H9 (cell line): ENCODE measurements at regions not wholly inside any gene's neighbourhood (a gene's known extent, or its start where the extent isn't known, plus 50 kb on each side); places are given as distances from the start of the nearest gene placed in this dataset.

Experiments used
- DNase-seq: peaks from one replicate; pipeline ENCODE4 v3.0.0-alpha.2; 2017
- H2AFZ ChIP-seq: one replicate; pipeline ENCODE4 v1.6.1; 2013; ENCODE audit warnings: mild to moderate bottlenecking, low read length, control low read depth, moderate library complexity
- H2AK5ac ChIP-seq: 2 replicates; pipeline ENCODE4 v1.6.1; 2013; ENCODE audit warnings: low read length, control low read depth, mixed read lengths; ENCODE audit not compliant: insufficient read length
- H2BK120ac ChIP-seq: one replicate; pipeline ENCODE4 v1.6.1; 2013; ENCODE audit warnings: low read depth, mild to moderate bottlenecking, low read length, control low read depth, inconsistent platforms; ENCODE audit not compliant: poor library complexity, severe bottlenecking
- H2BK12ac ChIP-seq: 2 replicates; pipeline ENCODE4 v1.6.1; 2013; ENCODE audit warnings: low read length, control low read depth, mixed read lengths, low read depth; ENCODE audit not compliant: insufficient read length
- H2BK15ac ChIP-seq: 2 replicates; pipeline ENCODE4 v1.6.1; 2013; ENCODE audit warnings: low read depth, low read length, control low read depth
- H2BK20ac ChIP-seq: one replicate; pipeline ENCODE4 v1.6.1; 2013; ENCODE audit warnings: low read depth, mild to moderate bottlenecking, low read length, control low read depth, inconsistent platforms; ENCODE audit not compliant: poor library complexity, severe bottlenecking
- H2BK5ac ChIP-seq: 2 replicates; pipeline ENCODE4 v1.6.1; 2013; ENCODE audit warnings: low read length, control low read depth, mixed read lengths; ENCODE audit not compliant: insufficient read length
- H3K14ac ChIP-seq: 2 replicates; pipeline ENCODE4 v1.6.1; 2013; ENCODE audit warnings: low read length, control low read depth; ENCODE audit not compliant: insufficient read depth
- H3K18ac ChIP-seq: 2 replicates; pipeline ENCODE4 v1.6.1; 2013; ENCODE audit warnings: low read depth, mild to moderate bottlenecking, mixed read lengths, low read length, control low read depth; ENCODE audit not compliant: insufficient read length
- H3K23ac ChIP-seq: 2 replicates; pipeline ENCODE4 v1.6.1; 2013; ENCODE audit warnings: low read length, control low read depth, mixed read lengths, low read depth; ENCODE audit not compliant: insufficient read length
- H3K23me2 ChIP-seq: 2 replicates; pipeline ENCODE4 v1.6.1; 2013; ENCODE audit warnings: low read depth, mild to moderate bottlenecking, mixed read lengths, low read length, control low read depth; ENCODE audit not compliant: insufficient read length, poor library complexity, severe bottlenecking
- H3K27ac ChIP-seq: 2 replicates; pipeline ENCODE4 v1.5.1; 2013; ENCODE audit warnings: low read length, control low read depth, mixed read lengths, low read depth; ENCODE audit not compliant: insufficient read length
- H3K27me3 ChIP-seq: 2 replicates; pipeline ENCODE4 v1.6.1; 2013; ENCODE audit warnings: low read length, control low read depth, inconsistent platforms; ENCODE audit not compliant: insufficient read depth
- H3K4ac ChIP-seq: 2 replicates; pipeline ENCODE4 v1.6.1; 2013; ENCODE audit warnings: low read depth, mild to moderate bottlenecking, control low read depth, inconsistent platforms, low read length, moderate library complexity
- H3K4me1 ChIP-seq: 2 replicates; pipeline ENCODE4 v1.6.1; 2013; ENCODE audit warnings: low read length, control low read depth, inconsistent platforms; ENCODE audit not compliant: insufficient read depth
- H3K4me2 ChIP-seq: 2 replicates; pipeline ENCODE4 v1.6.1; 2013; ENCODE audit warnings: low read length, control low read depth, mixed read lengths; ENCODE audit not compliant: insufficient read length, insufficient read depth
- H3K56ac ChIP-seq: 2 replicates; pipeline ENCODE4 v1.6.1; 2013; ENCODE audit warnings: low read depth, mild to moderate bottlenecking, mixed read lengths, low read length, control low read depth; ENCODE audit not compliant: insufficient read length
- H3K79me1 ChIP-seq: 2 replicates; pipeline ENCODE4 v1.6.1; 2013; ENCODE audit warnings: low read depth, mild to moderate bottlenecking, moderate library complexity, low read length, control low read depth, inconsistent platforms; ENCODE audit not compliant: insufficient read depth, poor library complexity, severe bottlenecking
- H3K79me2 ChIP-seq: 2 replicates; pipeline ENCODE4 v1.6.1; 2013; ENCODE audit warnings: low read length, control low read depth, inconsistent platforms; ENCODE audit not compliant: insufficient read depth
- H3K9ac ChIP-seq: 2 replicates; pipeline ENCODE4 v1.6.1; 2013; ENCODE audit warnings: low read length, control low read depth, mixed read lengths; ENCODE audit not compliant: insufficient read length; ENCODE audit errors: extremely low read depth
- H3K9me3 ChIP-seq: one replicate; pipeline ENCODE4 v1.6.1; 2013; ENCODE audit warnings: low read depth, low read length, inconsistent platforms; ENCODE audit not compliant: control insufficient read depth
- H3T11ph ChIP-seq: one replicate; pipeline ENCODE4 v1.6.1; 2013; ENCODE audit warnings: mild to moderate bottlenecking, low read length, control low read depth, inconsistent platforms
- H4K20me1 ChIP-seq: one replicate; pipeline ENCODE4 v1.6.1; 2013; ENCODE audit not compliant: control insufficient read depth, insufficient read length, insufficient read depth
- H4K5ac ChIP-seq: 2 replicates; pipeline ENCODE4 v1.6.1; 2013; ENCODE audit warnings: low read depth, mild to moderate bottlenecking, mixed read lengths, low read length, control low read depth; ENCODE audit not compliant: insufficient read length
- H4K8ac ChIP-seq: replicated peaks from 2 replicates; pipeline ENCODE4 v1.6.1; 2013; ENCODE audit warnings: low read length, control low read depth, mixed read lengths, low read depth; ENCODE audit not compliant: insufficient read length
- H4K91ac ChIP-seq: 2 replicates; pipeline ENCODE4 v1.6.1; 2013; ENCODE audit warnings: low read depth, mild to moderate bottlenecking, moderate library complexity, mixed read lengths, low read length, control low read depth; ENCODE audit not compliant: insufficient read length
- H3K27ac Mint-ChIP-seq, 3 experiments: 2 replicates in 2 of 3; 3 replicates in 1 of 3; pipeline ENCODE4 v1.8.0; 2020 to 2021; ENCODE audit warnings: mixed read lengths in 3 of 3, mild to moderate bottlenecking in 1 of 3, moderate library complexity in 1 of 3
- H3K27me3 Mint-ChIP-seq: 2 replicates; pipeline ENCODE4 v1.8.0; 2021; ENCODE audit warnings: low read depth, mild to moderate bottlenecking, moderate library complexity, mixed read lengths
- H3K36me3 Mint-ChIP-seq, 3 experiments: 2 replicates in 2 of 3; 3 replicates in 1 of 3; pipeline ENCODE4 v1.8.0; 2020 to 2021; ENCODE audit warnings: low read depth in 3 of 3, mixed read lengths in 3 of 3; ENCODE audit not compliant: insufficient read depth in 1 of 3
- H3K4me1 Mint-ChIP-seq, 2 experiments: 2 replicates each; pipeline ENCODE4 v1.8.0; 2020; ENCODE audit warnings: mixed read lengths in 2 of 2
- H3K4me3 Mint-ChIP-seq, 2 experiments: 2 replicates in 1 of 2; 3 replicates in 1 of 2; pipeline ENCODE4 v1.8.0; 2020 to 2021; ENCODE audit warnings: mild to moderate bottlenecking in 2 of 2, mixed read lengths in 2 of 2, moderate library complexity in 1 of 2
- H3K9me3 Mint-ChIP-seq, 2 experiments: 2 replicates in 1 of 2; 3 replicates in 1 of 2; pipeline ENCODE4 v1.8.0; 2020; ENCODE audit warnings: mild to moderate bottlenecking in 2 of 2, mixed read lengths in 2 of 2, moderate library complexity in 1 of 2
- CTCF ChIP-seq: fragments of 200-600 bp; sonication (generic); conservative IDR thresholded peaks from 3 replicates; pipeline ENCODE4 v1.8.0; 2021; ENCODE audit warnings: antibody characterized with exemption, mild to moderate bottlenecking
- WGBS: extraction: QIAGEN DNeasy Blood & Tissue Kit; methylation state at CpG from one replicate; pipeline ENCODE4 v1.1.7; 2013; ENCODE audit warnings: missing lambda C conversion rate, low lambda C conversion rate, mixed read lengths; ENCODE audit not compliant: insufficient read length; ENCODE audit errors: extremely low coverage; 5-methylcytosine and 5-hydroxymethylcytosine counted together

- Histone ChIP-seq H3K27me3 (no peaks in the 10 kb centered on the region), H3K9me3 (no peaks in the 10 kb centered on the region), H4K91ac (no peak overlapping the region), H3K9ac (no peak overlapping the region), H3K14ac (no peak overlapping the region), H3K23me2 (no peaks in the 10 kb centered on the region), H3K56ac (no peak overlapping the region), H2BK12ac (no peak overlapping the region), H3K4me2 (no peak overlapping the region), H3K18ac (no peak overlapping the region), H4K8ac (no peak overlapping the region), H3K4ac (no peak overlapping the region), H3K23ac (no peak overlapping the region), H2BK15ac (no peak overlapping the region), H3K4me1 (peaks cover 3% of the 10 kb centered on the region; the same call in 1 of the 2 replicates), H2BK5ac (no peak overlapping the region), H4K5ac (no peak overlapping the region), H3K27ac (no peak overlapping the region), H3T11ph (no peak overlapping the region), H2BK20ac (no peak overlapping the region), H3K79me1 (no peaks in the 10 kb centered on the region), H2AFZ (no peak overlapping the region), H4K20me1 (no peaks in the 10 kb centered on the region), H2AK5ac (no peak overlapping the region), H2BK120ac (no peak overlapping the region), H3K79me2 (no peaks in the 10 kb centered on the region)
- H3K27me3 Mint-ChIP-seq = no peaks in the 10 kb centered on the region
- no peak overlapping the region for H3K4me3 Mint-ChIP-seq
- peak overlapping the region in 2 of 3 experiments; percentile 50 to 68; a peak in 3 of 7 replicates for H3K27ac Mint-ChIP-seq
- 100% methylated on average over 1 of the region's 6 CpGs for WGBS
- H3K9me3 Mint-ChIP-seq = no peaks in the 10 kb centered on the region
- H3K36me3 Mint-ChIP-seq = no peaks in the 10 kb centered on the region
- TF ChIP-seq CTCF = no peak
- peaks cover 23 to 25% of the 10 kb centered on the region in 2 experiments for H3K4me1 Mint-ChIP-seq
- no peak for DNase-seq
Measured at GRCh38 chr10:21413268-21413667, 112.2 kb downstream of the SKIDA1 start.
